ENCODE measurements at regions not wholly inside any gene's neighbourhood (a gene's known extent, or its start where the extent isn't known, plus 50 kb on each side); places are given as distances from the start of the nearest gene placed in this dataset.

- intact Hi-C loops (cut with micrococcal nuclease), result no loop called here
- FAIRE-seq (no peak), DNase-seq (ENCODE audit: low read depth, low spot score) (no peak)
- no peak overlapping the region for H3K9ac ChIP-seq (replicated peaks; ENCODE audit: extremely low read depth, insufficient read depth, low read length)
- H3K4me2 ChIP-seq (ENCODE audit: insufficient read depth, low read length), result no peak overlapping the region
- no peaks in the 10 kb centered on the region for H3K36me3 ChIP-seq (ENCODE audit: control insufficient read depth in 2 of 2, extremely low read depth in 1 of 2, insufficient read depth in 2 of 2, low read length in 2 of 2)
- no peaks in the 10 kb centered on the region for H4K20me1 ChIP-seq (replicated peaks; ENCODE audit: control insufficient read depth, extremely low read depth, insufficient read depth, low read length)
- no peaks in the 10 kb centered on the region for H3K9me3 ChIP-seq (replicated peaks; ENCODE audit: control insufficient read depth, insufficient read depth, low read length)
- CTCF ChIA-PET, result no interaction called here
- POLR2A ChIA-PET, result no interaction called here
- no peak overlapping the region for H2AFZ ChIP-seq (ENCODE audit: low read depth, low read length)
- no TSS peak for BruUV-seq (replicated peaks)
- no peak overlapping the region for H3K27ac ChIP-seq (ENCODE audit: insufficient read depth, low read depth, low read length)
- no peak overlapping the region for H3K4me3 ChIP-seq (replicated peaks in 1 of 3; ENCODE audit: insufficient read depth in 1 of 3, low read depth in 1 of 3, low read length in 3 of 3)
- dilution Hi-C loops (cut with MboI; ENCODE audit: extremely low pct_ligation_motif_present, low sequenced_read_pairs), result no loop called here
- H3K9me1 ChIP-seq (replicated peaks; ENCODE audit: control insufficient read depth, extremely low read depth, insufficient read depth, low read length), result no peaks in the 10 kb centered on the region
- H3K79me2 ChIP-seq (ENCODE audit: control insufficient read depth, insufficient read depth, low read length), result no peaks in the 10 kb centered on the region
- no peaks in the 10 kb centered on the region for H3K4me1 ChIP-seq (ENCODE audit: control insufficient read depth, extremely low read depth, insufficient read depth, low read length)
- H3K27me3 ChIP-seq (ENCODE audit: control insufficient read depth in 2 of 2, insufficient read depth in 2 of 2, low read length in 2 of 2), result no peaks in the 10 kb centered on the region
- TF ChIP-seq, protein P1, sequence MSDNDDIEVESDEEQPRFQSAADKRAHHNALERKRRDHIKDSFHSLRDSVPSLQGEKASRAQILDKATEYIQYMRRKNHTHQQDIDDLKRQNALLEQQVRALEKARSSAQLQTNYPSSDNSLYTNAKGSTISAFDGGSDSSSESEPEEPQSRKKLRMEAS (IDR thresholded peaks at IDR 0.05; ENCODE audit: insufficient read depth, insufficient read length), result no peak
- no peak for TF ChIP-seq POLR2AphosphoS5 (IDR thresholded peaks at IDR 0.05; ENCODE audit: insufficient read depth, low read depth, low read length)
- no peak for TF ChIP-seq GATA2 (IDR thresholded peaks at IDR 0.05; ENCODE audit: insufficient read depth, insufficient read length, low read depth, low read length)
- TF ChIP-seq JUN (IDR thresholded peaks at IDR 0.05; ENCODE audit: borderline replicate concordance, insufficient read depth, insufficient read length, low read depth), result no peak
- TF ChIP-seq CTCF (IDR thresholded peaks at IDR 0.05; ENCODE audit: extremely low read depth in 1 of 2, insufficient read depth in 1 of 2, low read depth in 1 of 2, low read length in 2 of 2), result no peak
- no peak for TF ChIP-seq EZH2 (IDR thresholded peaks at IDR 0.05; ENCODE audit: borderline replicate concordance, low read depth, low read length, severe bottlenecking)
- TF ChIP-seq POLR2A (IDR thresholded peaks at IDR 0.05; ENCODE audit: low read depth, low read length), result no peak
- no peak for TF ChIP-seq MYC (IDR thresholded peaks at IDR 0.05; ENCODE audit: low read depth, low read length)
Measured at GRCh38 chr7:25787336-25787735, 364.7 kb upstream of the NFE2L3 start.
